ENCODE measurements at regions not wholly inside any gene's neighbourhood (a gene's known extent, or its start where the extent isn't known, plus 50 kb on each side); places are given as distances from the start of the nearest gene placed in this dataset.

GRCh38 chr7:16369855-16370254 lies 51.5 kb downstream of the CRPPA start:
- no peak for TF ChIP-seq POLR2A (IDR thresholded peaks at IDR 0.05)
- TF ChIP-seq CTCF (IDR thresholded peaks at IDR 0.05): no peak
- no peak for TF ChIP-seq EP300 (IDR thresholded peaks at IDR 0.05)

Measured in tibial nerve (tissue), 4 donors.